ENCODE measurements at regions not wholly inside any gene's neighbourhood (a gene's known extent, or its start where the extent isn't known, plus 50 kb on each side); places are given as distances from the start of the nearest gene placed in this dataset.

DNA sequence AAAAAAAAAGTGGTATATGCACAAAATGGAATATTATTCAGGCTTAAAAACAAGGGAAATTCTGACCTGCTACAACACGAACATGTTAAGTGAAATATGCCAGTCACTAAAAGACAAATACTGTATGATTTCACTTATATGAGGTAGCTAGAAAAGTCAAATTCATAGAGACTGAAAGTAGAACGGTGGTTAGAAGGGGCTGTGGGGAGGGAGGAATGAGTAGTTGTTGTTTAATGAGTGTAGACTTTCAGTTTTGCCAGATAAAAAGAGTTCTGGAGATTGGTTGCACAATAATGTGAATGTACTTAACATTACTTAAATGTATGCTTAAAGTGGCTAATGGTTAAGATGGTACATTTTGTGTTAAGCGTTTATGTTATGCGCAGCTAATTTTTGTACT is 79.5 kb upstream of the IL12B start:
- CTCF ChIA-PET: no interaction called here
- no peak overlapping the region for H2AFZ ChIP-seq (ENCODE audit: low read depth, low read length)

More for the DNA sequence above, 79.5 kb upstream of the IL12B start:
- dilution Hi-C loops (cut with MboI; ENCODE audit: extremely low pct_ligation_motif_present, low sequenced_read_pairs): no loop called here
- FAIRE-seq (no peak), DNase-seq (ENCODE audit: low read depth, low spot score) (no peak)
- Histone ChIP-seq H3K27me3 (ENCODE audit: control insufficient read depth in 2 of 2, insufficient read depth in 2 of 2, low read length in 2 of 2) (no peaks in the 10 kb centered on the region), H3K4me3 (replicated peaks in 1 of 3; ENCODE audit: insufficient read depth in 1 of 3, low read depth in 1 of 3, low read length in 3 of 3) (no peak overlapping the region), H3K36me3 (ENCODE audit: control insufficient read depth in 2 of 2, extremely low read depth in 1 of 2, insufficient read depth in 2 of 2, low read length in 2 of 2) (no peaks in the 10 kb centered on the region), H3K9ac (replicated peaks; ENCODE audit: extremely low read depth, insufficient read depth, low read length) (no peak overlapping the region), H3K9me1 (replicated peaks; ENCODE audit: control insufficient read depth, extremely low read depth, insufficient read depth, low read length) (no peaks in the 10 kb centered on the region), H4K20me1 (replicated peaks; ENCODE audit: control insufficient read depth, extremely low read depth, insufficient read depth, low read length) (no peaks in the 10 kb centered on the region), H3K4me1 (ENCODE audit: control insufficient read depth, extremely low read depth, insufficient read depth, low read length) (no peaks in the 10 kb centered on the region), H3K79me2 (ENCODE audit: control insufficient read depth, insufficient read depth, low read length) (no peaks in the 10 kb centered on the region), H3K27ac (ENCODE audit: insufficient read depth, low read depth, low read length) (no peak overlapping the region), H3K9me3 (replicated peaks; ENCODE audit: control insufficient read depth, insufficient read depth, low read length) (no peaks in the 10 kb centered on the region), H3K4me2 (ENCODE audit: insufficient read depth, low read length) (no peak overlapping the region)
- no TSS peak for BruUV-seq (replicated peaks)
- POLR2A ChIA-PET: no interaction called here
- TF ChIP-seq FOS (IDR thresholded peaks at IDR 0.05; ENCODE audit: borderline replicate concordance, insufficient read depth, low read length): no peak
- no peak for TF ChIP-seq POLR2AphosphoS5 (IDR thresholded peaks at IDR 0.05; ENCODE audit: insufficient read depth, low read depth, low read length)
- TF ChIP-seq, protein P1, sequence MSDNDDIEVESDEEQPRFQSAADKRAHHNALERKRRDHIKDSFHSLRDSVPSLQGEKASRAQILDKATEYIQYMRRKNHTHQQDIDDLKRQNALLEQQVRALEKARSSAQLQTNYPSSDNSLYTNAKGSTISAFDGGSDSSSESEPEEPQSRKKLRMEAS (IDR thresholded peaks at IDR 0.05; ENCODE audit: insufficient read depth, insufficient read length): no peak
- no peak for TF ChIP-seq EZH2 (IDR thresholded peaks at IDR 0.05; ENCODE audit: borderline replicate concordance, low read depth, low read length, severe bottlenecking)
- no peak for TF ChIP-seq POLR2A (IDR thresholded peaks at IDR 0.05; ENCODE audit: low read depth, low read length)
- TF ChIP-seq, protein P2, sequence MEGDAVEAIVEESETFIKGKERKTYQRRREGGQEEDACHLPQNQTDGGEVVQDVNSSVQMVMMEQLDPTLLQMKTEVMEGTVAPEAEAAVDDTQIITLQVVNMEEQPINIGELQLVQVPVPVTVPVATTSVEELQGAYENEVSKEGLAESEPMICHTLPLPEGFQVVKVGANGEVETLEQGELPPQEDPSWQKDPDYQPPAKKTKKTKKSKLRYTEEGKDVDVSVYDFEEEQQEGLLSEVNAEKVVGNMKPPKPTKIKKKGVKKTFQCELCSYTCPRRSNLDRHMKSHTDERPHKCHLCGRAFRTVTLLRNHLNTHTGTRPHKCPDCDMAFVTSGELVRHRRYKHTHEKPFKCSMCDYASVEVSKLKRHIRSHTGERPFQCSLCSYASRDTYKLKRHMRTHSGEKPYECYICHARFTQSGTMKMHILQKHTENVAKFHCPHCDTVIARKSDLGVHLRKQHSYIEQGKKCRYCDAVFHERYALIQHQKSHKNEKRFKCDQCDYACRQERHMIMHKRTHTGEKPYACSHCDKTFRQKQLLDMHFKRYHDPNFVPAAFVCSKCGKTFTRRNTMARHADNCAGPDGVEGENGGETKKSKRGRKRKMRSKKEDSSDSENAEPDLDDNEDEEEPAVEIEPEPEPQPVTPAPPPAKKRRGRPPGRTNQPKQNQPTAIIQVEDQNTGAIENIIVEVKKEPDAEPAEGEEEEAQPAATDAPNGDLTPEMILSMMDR (IDR thresholded peaks at IDR 0.05; ENCODE audit: extremely low read depth in 1 of 2, insufficient read depth in 1 of 2, low read depth in 1 of 2, low read length in 2 of 2): no peak
- no peak for TF ChIP-seq GATA2 (IDR thresholded peaks at IDR 0.05; ENCODE audit: insufficient read depth, insufficient read length, low read depth, low read length)
- TF ChIP-seq JUN (IDR thresholded peaks at IDR 0.05; ENCODE audit: borderline replicate concordance, insufficient read depth, insufficient read length, low read depth): no peak
- TF ChIP-seq MYC (IDR thresholded peaks at IDR 0.05; ENCODE audit: low read depth, low read length): no peak
- intact Hi-C loops (cut with micrococcal nuclease): no loop called here
